Gastroesophageal sphincter (tissue), 4 donors: ENCODE measurements at regions not wholly inside any gene's neighbourhood (a gene's known extent, or its start where the extent isn't known, plus 50 kb on each side); places are given as distances from the start of the nearest gene placed in this dataset.

Experiments
- ATAC-seq: fragments of 150-250 bp; one replicate; pipeline ENCODE4 v1.9.1; 2016; ENCODE audit warnings: mild to moderate bottlenecking, moderate library complexity
- H3K27ac ChIP-seq, 4 donors: fragments of 200-600 bp; sonication (generic) in 3 of 4; 1 replicate in 3 of 4; 2 replicates in 1 of 4; pipeline ENCODE4 v1.5.1; 2016 to 2019
- H3K27me3 ChIP-seq: fragments of 200-600 bp; sonication (generic); one replicate; pipeline ENCODE4 v1.5.1; 2019
- H3K36me3 ChIP-seq, 2 donors: fragments of 200-600 bp; sonication (generic); one replicate each; pipeline ENCODE4 v1.5.1; 2019; ENCODE audit warnings: control low read depth in 1 of 2
- H3K4me1 ChIP-seq, 3 donors: fragments of 200-600 bp; sonication (generic); 1 replicate in 2 of 3; 2 replicates in 1 of 3; pipeline ENCODE4 v1.5.1; 2016 to 2019; ENCODE audit warnings: control low read depth in 2 of 3
- H3K4me3 ChIP-seq, 2 donors: fragments of 200-600 bp; sonication (generic); one replicate each; pipeline ENCODE4 v1.5.1; 2019; ENCODE audit warnings: mild to moderate bottlenecking in 1 of 2, moderate library complexity in 1 of 2
- H3K9me3 ChIP-seq, 3 donors: fragments of 200-600 bp; sonication (generic); one replicate each; pipeline ENCODE4 v1.5.1; 2017 to 2019; ENCODE audit warnings: control low read depth in 2 of 3
- EP300 ChIP-seq: sonication (generic); formaldehyde crosslinking; IDR thresholded peaks from one replicate; pipeline ENCODE4 v1.6.1; 2017; ENCODE audit warnings: antibody characterized with exemption, mild to moderate bottlenecking
- POLR2A ChIP-seq, 2 donors: fragments of 450-650 bp; IDR thresholded peaks; one replicate each; pipeline ENCODE4 v1.6.1; 2017; ENCODE audit warnings: antibody characterized with exemption in 2 of 2, mild to moderate bottlenecking in 2 of 2, moderate library complexity in 1 of 2
- POLR2AphosphoS5 ChIP-seq: sonication (generic); formaldehyde crosslinking; IDR thresholded peaks from one replicate; pipeline ENCODE4 v1.6.1; 2017; ENCODE audit warnings: antibody characterized with exemption
- WGBS, 2 donors: methylation state at CpG; one replicate each; pipeline ENCODE4 v1.1.5; 2018; ENCODE audit warnings: low coverage in 1 of 2; 5-methylcytosine and 5-hydroxymethylcytosine counted together
- TF ChIP-seq, protein P1 (sequence below), 4 experiments: fragments of 200-600 bp in 2 of 4; fragments of 450-650 bp in 2 of 4; sonication (generic) in 1 of 4; IDR thresholded peaks; one replicate each; pipeline ENCODE4 v1.5.1; 2017 to 2019; ENCODE audit warnings: antibody characterized with exemption in 4 of 4, mild to moderate bottlenecking in 2 of 4, moderate library complexity in 2 of 4

DNA sequence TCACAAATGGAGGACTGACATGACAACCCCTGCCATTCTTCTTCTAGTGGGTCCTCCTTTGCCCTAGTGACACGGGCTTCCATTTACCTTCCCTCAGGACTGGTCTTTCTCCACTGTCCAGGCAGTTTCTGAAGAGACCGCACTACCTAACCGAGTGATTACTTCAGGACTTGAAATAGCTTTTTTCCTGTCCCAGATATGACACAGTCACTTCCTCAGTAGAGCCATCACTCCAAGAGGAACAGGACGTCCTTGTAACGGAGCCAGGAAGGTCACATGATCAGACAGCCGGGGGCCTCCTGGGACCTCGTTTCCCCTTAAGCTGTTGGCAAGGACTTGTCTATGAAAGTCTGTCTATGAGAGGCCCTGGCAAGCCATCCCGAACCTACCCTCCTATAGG lies 62.3 kb downstream of the FOS start:
- TF ChIP-seq, protein P1, sequence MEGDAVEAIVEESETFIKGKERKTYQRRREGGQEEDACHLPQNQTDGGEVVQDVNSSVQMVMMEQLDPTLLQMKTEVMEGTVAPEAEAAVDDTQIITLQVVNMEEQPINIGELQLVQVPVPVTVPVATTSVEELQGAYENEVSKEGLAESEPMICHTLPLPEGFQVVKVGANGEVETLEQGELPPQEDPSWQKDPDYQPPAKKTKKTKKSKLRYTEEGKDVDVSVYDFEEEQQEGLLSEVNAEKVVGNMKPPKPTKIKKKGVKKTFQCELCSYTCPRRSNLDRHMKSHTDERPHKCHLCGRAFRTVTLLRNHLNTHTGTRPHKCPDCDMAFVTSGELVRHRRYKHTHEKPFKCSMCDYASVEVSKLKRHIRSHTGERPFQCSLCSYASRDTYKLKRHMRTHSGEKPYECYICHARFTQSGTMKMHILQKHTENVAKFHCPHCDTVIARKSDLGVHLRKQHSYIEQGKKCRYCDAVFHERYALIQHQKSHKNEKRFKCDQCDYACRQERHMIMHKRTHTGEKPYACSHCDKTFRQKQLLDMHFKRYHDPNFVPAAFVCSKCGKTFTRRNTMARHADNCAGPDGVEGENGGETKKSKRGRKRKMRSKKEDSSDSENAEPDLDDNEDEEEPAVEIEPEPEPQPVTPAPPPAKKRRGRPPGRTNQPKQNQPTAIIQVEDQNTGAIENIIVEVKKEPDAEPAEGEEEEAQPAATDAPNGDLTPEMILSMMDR (IDR thresholded peaks at IDR 0.05) = no peak
- TF ChIP-seq EP300 (peak; percentile 78), POLR2AphosphoS5 (peak; percentile 93), POLR2A (IDR thresholded peaks at IDR 0.05) (no peak)
- no peak overlapping the region for H3K4me3 ChIP-seq
- H3K9me3 ChIP-seq = no peaks in the 10 kb centered on the region
- no peaks in the 10 kb centered on the region for H3K27me3 ChIP-seq
- 47% methylated on average over 7 of the region's 8 CpGs; no CpG with 5 or more reads in 1 of the 2 donors for WGBS, 2 donors
- H3K36me3 ChIP-seq = no peaks in the 10 kb centered on the region
- peaks cover 0 to 35% (median 0%) of the 10 kb centered on the region in 3 donors for H3K4me1 ChIP-seq
- peak; percentile 80 for ATAC-seq
- H3K27ac ChIP-seq = peak overlapping the region; percentile 72 to 77 (median 74)

DNA sequence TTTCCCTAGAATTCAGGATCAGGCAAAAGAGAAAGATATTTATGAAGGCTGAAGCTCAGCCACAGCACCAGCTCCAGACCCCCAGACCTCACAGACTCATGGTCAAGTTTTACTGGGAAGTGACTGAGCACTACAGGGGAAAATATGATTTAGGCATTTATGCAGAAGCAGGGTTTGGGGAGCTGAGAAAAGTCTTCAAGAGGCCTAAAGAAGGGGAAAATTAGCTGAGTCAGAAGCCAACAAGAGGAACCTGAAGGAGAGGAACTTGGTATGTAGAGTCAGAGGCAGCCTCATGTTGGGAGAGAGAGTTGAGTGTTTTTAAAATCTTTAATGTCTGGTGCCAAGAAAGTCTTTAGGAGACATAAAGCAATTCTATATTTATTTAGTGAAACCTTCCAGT lies 63.0 kb downstream of the FOS start:
- TF ChIP-seq POLR2A (IDR thresholded peaks at IDR 0.05) (no peak), EP300 (no peak), POLR2AphosphoS5 (no peak)
- TF ChIP-seq, protein P1 (IDR thresholded peaks at IDR 0.05) = no peak

DNA sequence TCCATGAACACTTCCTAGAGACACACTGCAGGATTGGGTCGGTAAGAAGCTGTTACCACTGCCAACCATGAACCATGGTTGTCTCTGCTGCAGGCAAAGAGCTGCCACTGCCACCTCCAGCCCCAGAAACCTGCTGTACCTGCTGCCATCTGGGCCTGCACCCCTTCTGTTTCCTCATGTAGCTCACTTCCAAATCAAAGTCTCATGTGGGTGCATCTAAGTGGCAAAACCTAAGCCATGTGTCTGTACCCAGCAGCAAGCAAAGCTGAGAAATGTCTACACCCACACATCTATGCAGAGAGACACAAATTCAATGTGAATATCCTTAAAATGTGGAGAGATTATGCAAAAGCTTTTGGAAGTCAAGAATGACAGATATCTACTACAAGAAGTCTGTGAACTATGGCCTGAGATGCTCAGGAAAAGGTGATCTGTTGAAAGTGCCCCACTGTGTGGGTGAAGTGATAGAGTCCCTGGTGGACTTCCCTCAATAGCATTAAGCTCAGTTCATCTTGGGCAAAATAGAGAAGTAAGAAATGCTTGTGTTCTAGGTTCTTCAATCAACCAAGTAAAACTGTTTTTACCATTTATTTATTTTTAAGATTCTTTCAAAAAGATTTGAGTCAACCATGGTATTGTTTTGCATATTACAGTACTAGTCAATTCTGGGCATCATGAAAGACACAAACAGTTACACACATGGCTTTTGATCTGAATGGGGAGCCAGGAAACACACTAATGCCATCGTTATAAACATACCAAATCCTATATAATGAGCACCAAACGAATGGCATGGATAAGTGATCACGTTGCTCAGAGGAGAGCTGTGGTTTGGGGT lies 64.4 kb downstream of the FOS start:
- Histone ChIP-seq H3K9me3 (no peaks in the 10 kb centered on the region), H3K4me3 (no peak overlapping the region), H3K27me3 (no peaks in the 10 kb centered on the region), H3K27ac (peak overlapping the region in 1 of 4 donors; percentile 72), H3K36me3 (no peaks in the 10 kb centered on the region), H3K4me1 (peaks cover 0 to 35% (median 0%) of the 10 kb centered on the region in 3 donors)
- TF ChIP-seq, protein P1 (IDR thresholded peaks at IDR 0.05) = no peak
- TF ChIP-seq POLR2A (IDR thresholded peaks at IDR 0.05) (no peak), POLR2AphosphoS5 (no peak), EP300 (no peak)
- WGBS, 2 donors = 65 to 69% methylated on average over 3 to 4 of the region's 4 CpGs
- ATAC-seq = no peak

More for the DNA sequence above, 63.0 kb downstream of the FOS start:
- no peak overlapping the region for H3K4me3 ChIP-seq
- ATAC-seq = peak; percentile 28
- H3K36me3 ChIP-seq = no peaks in the 10 kb centered on the region
- H3K27ac ChIP-seq = peak overlapping the region; percentile 52 to 72 (median 66)
- peaks cover 0 to 35% (median 0%) of the 10 kb centered on the region in 3 donors for H3K4me1 ChIP-seq
- H3K9me3 ChIP-seq = no peaks in the 10 kb centered on the region
- no peaks in the 10 kb centered on the region for H3K27me3 ChIP-seq

DNA sequence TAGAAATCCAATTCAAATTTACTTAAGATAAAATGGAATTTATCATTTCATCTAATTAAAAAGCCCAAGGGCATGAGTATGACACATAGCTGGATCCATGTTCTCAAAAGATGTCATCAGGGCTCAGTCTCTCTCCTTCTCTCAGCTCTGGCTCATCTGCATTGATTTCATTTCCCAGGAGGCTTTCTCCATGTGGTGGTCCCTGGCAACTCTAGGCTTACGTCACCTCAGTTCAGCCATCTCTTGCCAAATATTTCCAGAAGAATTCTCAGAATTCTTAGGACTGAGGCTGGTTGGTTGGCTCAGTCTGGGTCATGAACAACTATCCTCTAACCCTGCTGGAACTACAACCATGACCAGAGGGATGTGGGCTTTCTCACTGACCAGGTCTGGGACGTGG lies 65.3 kb downstream of the FOS start:
- Histone ChIP-seq H3K4me3 (no peak overlapping the region), H3K9me3 (no peaks in the 10 kb centered on the region), H3K27me3 (no peaks in the 10 kb centered on the region), H3K4me1 (peaks cover 0 to 33% (median 0%) of the 10 kb centered on the region in 3 donors), H3K27ac (no peak overlapping the region), H3K36me3 (no peaks in the 10 kb centered on the region)
- peak; percentile 35 for ATAC-seq
- TF ChIP-seq EP300 (no peak), POLR2AphosphoS5 (no peak), POLR2A (IDR thresholded peaks at IDR 0.05) (no peak)
- TF ChIP-seq, protein P1 (IDR thresholded peaks at IDR 0.05) = no peak
- 88 to 89% methylated on average over 1 of the region's 2 CpGs for WGBS, 2 donors

DNA sequence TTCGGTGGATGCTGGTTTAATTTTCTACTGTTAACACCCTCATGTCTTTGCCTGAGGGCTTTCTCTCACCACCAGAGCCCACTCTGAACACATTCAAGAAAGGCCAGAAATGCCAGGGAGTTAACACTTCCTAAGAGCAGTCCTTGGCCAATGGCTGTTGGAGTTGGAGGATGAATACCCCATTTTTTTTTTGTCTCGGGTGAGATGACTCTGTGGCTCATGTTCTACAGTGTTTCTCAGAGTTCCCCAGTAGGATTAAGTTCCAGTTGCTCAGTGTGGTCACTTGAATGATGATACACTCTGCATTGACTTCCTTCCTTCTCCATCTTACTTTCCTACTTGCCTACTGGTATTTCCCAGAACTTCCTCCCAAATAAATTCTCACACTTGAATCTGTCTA lies 65.8 kb downstream of the FOS start:
- Histone ChIP-seq H3K4me1 (peaks cover 0 to 28% (median 0%) of the 10 kb centered on the region in 3 donors), H3K4me3 (no peak overlapping the region), H3K27me3 (no peaks in the 10 kb centered on the region), H3K27ac (no peak overlapping the region), H3K9me3 (no peaks in the 10 kb centered on the region), H3K36me3 (no peaks in the 10 kb centered on the region)
- 81 to 100% methylated on average over 1 to 2 of the region's 2 CpGs for WGBS, 2 donors
- TF ChIP-seq EP300 (no peak), POLR2A (IDR thresholded peaks at IDR 0.05) (no peak), POLR2AphosphoS5 (no peak)
- TF ChIP-seq, protein P1 (IDR thresholded peaks at IDR 0.05) = no peak
- no peak for ATAC-seq
